H1 (cell line): ENCODE measurements at regions not wholly inside any gene's neighbourhood (a gene's known extent, or its start where the extent isn't known, plus 50 kb on each side); places are given as distances from the start of the nearest gene placed in this dataset.

Experiments used
- CTCF ChIA-PET: fragments of 300-600 bp; sonication (Branson Sonifier 250); formaldehyde crosslinking; loops from one replicate; lab custom pipeline; 2021; ENCODE audit not compliant: partially characterized antibody; lab: Charles Lee
- POLR2A ChIA-PET: fragments of 300-600 bp; sonication (Branson Sonifier 250); formaldehyde crosslinking; loops from one replicate; lab custom pipeline; 2021; ENCODE audit warnings: inconsistent platforms; ENCODE audit not compliant: partially characterized antibody; lab: Charles Lee
- DNase-seq, 2 experiments: peaks; one replicate each; pipeline versions ENCODE4 v3.0.0 to v3.0.0-alpha.2; 2010 to 2022; ENCODE audit warnings: low spot score in 2 of 2, low read depth in 1 of 2, mixed read lengths in 1 of 2
- FAIRE-seq: peaks from 2 replicates; lab custom pipeline; 2011; peaks lifted over from hg19 to GRCh38; lab: Jason Lieb, UNC
- H2AFZ ChIP-seq: 2 replicates; pipeline ENCODE4 v1.8.1; 2012; ENCODE audit warnings: low read length, inconsistent platforms
- H2AK5ac ChIP-seq: 2 replicates; pipeline ENCODE4 v1.6.1; 2013; ENCODE audit warnings: low read depth, low read length
- H2BK120ac ChIP-seq: replicated peaks from 2 replicates; pipeline ENCODE3; 2013; ENCODE audit warnings: low read depth, low read length, inconsistent platforms
- H2BK12ac ChIP-seq: 2 replicates; pipeline ENCODE4 v1.6.1; 2013; ENCODE audit warnings: low read depth, low read length
- H2BK15ac ChIP-seq: 2 replicates; pipeline ENCODE4 v1.6.1; 2013; ENCODE audit warnings: low read length
- H2BK20ac ChIP-seq: 2 replicates; pipeline ENCODE4 v1.6.1; 2013; ENCODE audit warnings: low read length
- H2BK5ac ChIP-seq: 2 replicates; pipeline ENCODE4 v1.6.1; 2013; ENCODE audit warnings: low read depth, low read length
- H3K14ac ChIP-seq: 2 replicates; pipeline ENCODE4 v1.6.1; 2013; ENCODE audit warnings: inconsistent platforms; ENCODE audit not compliant: insufficient read length
- H3K18ac ChIP-seq: 2 replicates; pipeline ENCODE4 v1.6.1; 2013; ENCODE audit warnings: low read length; ENCODE audit errors: extremely low read depth
- H3K23ac ChIP-seq: 2 replicates; pipeline ENCODE4 v1.6.1; 2013; ENCODE audit warnings: inconsistent platforms; ENCODE audit not compliant: insufficient read length
- H3K23me2 ChIP-seq: 2 replicates; pipeline ENCODE4 v1.6.1; 2013; ENCODE audit warnings: low read depth, low read length
- H3K27ac ChIP-seq: 2 replicates; pipeline ENCODE4 v1.6.1; 2011; ENCODE audit warnings: low read depth, low read length, inconsistent platforms
- H3K27me3 ChIP-seq, 4 experiments: replicated peaks in 1 of 4; 1 replicate in 1 of 4; 2 replicates in 3 of 4; pipeline versions ENCODE4 v1.6.1 to v1.8.1; 2011 to 2013; ENCODE audit warnings: low read length in 3 of 4, mild to moderate bottlenecking in 3 of 4, inconsistent platforms in 2 of 4, mixed read lengths in 2 of 4, moderate library complexity in 1 of 4; ENCODE audit not compliant: control insufficient read depth in 3 of 4, insufficient read depth in 3 of 4; ENCODE audit errors: extremely low read depth in 1 of 4
- H3K36me3 ChIP-seq, 4 experiments: 2 replicates each; pipeline versions ENCODE4 v1.6.1 to v1.8.1; 2011 to 2013; ENCODE audit warnings: mild to moderate bottlenecking in 4 of 4, low read length in 3 of 4, moderate library complexity in 2 of 4, control low read depth in 1 of 4, inconsistent platforms in 1 of 4; ENCODE audit not compliant: insufficient read depth in 4 of 4, control insufficient read depth in 2 of 4
- H3K4ac ChIP-seq: replicated peaks from 2 replicates; pipeline ENCODE3; 2013; ENCODE audit warnings: low read length, low read depth, mixed read lengths, inconsistent platforms; ENCODE audit not compliant: insufficient read length
- H3K4me1 ChIP-seq, 4 experiments: replicated peaks in 1 of 4; 1 replicate in 1 of 4; 2 replicates in 3 of 4; pipeline versions ENCODE4 v1.6.1 to v1.8.1; 2011 to 2013; ENCODE audit warnings: low read length in 3 of 4, inconsistent platforms in 2 of 4, mixed read lengths in 1 of 4; ENCODE audit not compliant: insufficient read depth in 4 of 4, control insufficient read depth in 3 of 4
- H3K4me2 ChIP-seq, 2 experiments: 2 replicates each; pipeline versions ENCODE4 v1.6.1 to v1.8.1; 2011 to 2013; ENCODE audit warnings: low read depth in 2 of 2, low read length in 2 of 2, control low read depth in 1 of 2, inconsistent platforms in 1 of 2, mild to moderate bottlenecking in 1 of 2; ENCODE audit not compliant: insufficient read depth in 1 of 2
- H3K4me3 ChIP-seq, 4 experiments: fragments of 200-600, 300-600 bp in 1 of 4; sonication (generic), shearing (Covaris generic), sonication (Bioruptor Twin) in 1 of 4; 2 replicates each; pipeline versions ENCODE4 v1.5.1 to v1.8.1; 2011 to 2016; ENCODE audit warnings: low read length in 4 of 4, low read depth in 3 of 4, control low read depth in 2 of 4, inconsistent platforms in 2 of 4, mild to moderate bottlenecking in 2 of 4, mixed read lengths in 1 of 4, moderate library complexity in 1 of 4; ENCODE audit not compliant: insufficient read depth in 2 of 4; ENCODE audit errors: extremely low read depth in 1 of 4
- H3K56ac ChIP-seq: replicated peaks from 2 replicates; pipeline ENCODE3; 2013; ENCODE audit warnings: low read depth, mild to moderate bottlenecking, mixed read lengths, low read length, inconsistent platforms; ENCODE audit not compliant: insufficient read length
- H3K79me1 ChIP-seq: 2 replicates; pipeline ENCODE4 v1.6.1; 2013; ENCODE audit warnings: low read depth, low read length, control low read depth
- H3K79me2 ChIP-seq, 2 experiments: 2 replicates each; pipeline versions ENCODE4 v1.6.1 to v1.8.1; 2012 to 2013; ENCODE audit warnings: low read length in 2 of 2, mild to moderate bottlenecking in 2 of 2, inconsistent platforms in 1 of 2; ENCODE audit not compliant: insufficient read depth in 2 of 2, control insufficient read depth in 1 of 2
- H3K9ac ChIP-seq, 4 experiments: replicated peaks in 1 of 4; 1 replicate in 1 of 4; 2 replicates in 3 of 4; pipeline versions ENCODE4 v1.6.1 to v1.8.1; 2011 to 2013; ENCODE audit warnings: low read depth in 3 of 4, low read length in 3 of 4, control low read depth in 2 of 4, mild to moderate bottlenecking in 2 of 4, moderate library complexity in 2 of 4, inconsistent platforms in 1 of 4; ENCODE audit errors: extremely low read depth in 1 of 4
- H3K9me3 ChIP-seq, 2 experiments: 2 replicates each; pipeline versions ENCODE4 v1.6.1 to v1.8.1; 2012 to 2013; ENCODE audit warnings: mild to moderate bottlenecking in 2 of 2, moderate library complexity in 2 of 2, control low read depth in 1 of 2, inconsistent platforms in 1 of 2, low read depth in 1 of 2, low read length in 1 of 2, mixed read lengths in 1 of 2; ENCODE audit not compliant: insufficient read depth in 2 of 2
- H4K20me1 ChIP-seq, 2 experiments: replicated peaks in 1 of 2; 2 replicates each; pipeline versions ENCODE3 to v1.8.1; 2011 to 2013; ENCODE audit warnings: inconsistent platforms in 2 of 2, low read length in 2 of 2, mild to moderate bottlenecking in 1 of 2; ENCODE audit not compliant: insufficient read depth in 2 of 2, control insufficient read depth in 1 of 2
- H4K5ac ChIP-seq: 2 replicates; pipeline ENCODE4 v1.6.1; 2013; ENCODE audit warnings: low read length, low read depth, mixed read lengths, inconsistent platforms; ENCODE audit not compliant: insufficient read length
- H4K8ac ChIP-seq: 2 replicates; pipeline ENCODE4 v1.8.0; 2013; ENCODE audit warnings: mild to moderate bottlenecking, moderate library complexity, low read length, inconsistent platforms; ENCODE audit not compliant: insufficient read depth; ENCODE audit errors: extremely low read depth
- H4K91ac ChIP-seq: replicated peaks from 2 replicates; pipeline ENCODE3; 2013; ENCODE audit warnings: low read length, mixed read lengths, inconsistent platforms; ENCODE audit not compliant: insufficient read length
- BRCA1 ChIP-seq: IDR thresholded peaks from 2 replicates; pipeline ENCODE4 v1.6.1; 2012; ENCODE audit warnings: low read depth, low read length, improper control_type of control experiment
- CBX5 ChIP-seq: fragments of 300-800, 300-1000 bp; sonication (generic); IDR thresholded peaks from 2 replicates; pipeline ENCODE4 v1.7.1; 2016; ENCODE audit warnings: antibody characterized with exemption, low read length, low read depth
- CREB1 ChIP-seq: IDR thresholded peaks from 2 replicates; pipeline ENCODE4 v1.6.1; 2012; ENCODE audit warnings: inconsistent platforms
- EGR1 ChIP-seq: IDR thresholded peaks from 2 replicates; pipeline ENCODE4 v1.6.1; 2011; ENCODE audit warnings: low read depth, low read length, borderline replicate concordance
- EZH2 ChIP-seq: fragments of 200-600 bp; sonication (generic); IDR thresholded peaks from 2 replicates; pipeline ENCODE4 v1.7.1; 2012; ENCODE audit warnings: low read depth, mild to moderate bottlenecking, moderate library complexity, low read length, inconsistent platforms; ENCODE audit not compliant: severe bottlenecking
- GTF2F1 ChIP-seq: IDR thresholded peaks from 2 replicates; pipeline ENCODE4 v1.6.1; 2012; ENCODE audit warnings: low read depth, low read length, improper control_type of control experiment, borderline replicate concordance
- KDM4A ChIP-seq: IDR thresholded peaks from one replicate; pipeline ENCODE4 v1.7.1; 2012; ENCODE audit warnings: low read depth, mild to moderate bottlenecking, moderate library complexity, low read length, inconsistent platforms; ENCODE audit not compliant: severe bottlenecking
- NANOG ChIP-seq: IDR thresholded peaks from 2 replicates; pipeline ENCODE4 v1.6.1; 2011; ENCODE audit warnings: low read length, low read depth, mild to moderate bottlenecking, inconsistent platforms; ENCODE audit not compliant: insufficient read depth, poor library complexity, severe bottlenecking
- PHF8 ChIP-seq: fragments of 200-600 bp; sonication (generic); conservative IDR thresholded peaks from 2 replicates; pipeline ENCODE4 v1.7.1; 2012; ENCODE audit warnings: low read depth, mild to moderate bottlenecking, inconsistent platforms, low read length, moderate library complexity
- RAD21 ChIP-seq, 2 experiments: IDR thresholded peaks in 1 of 2; conservative IDR thresholded peaks in 1 of 2; 2 replicates each; pipeline ENCODE4 v1.6.1; 2011; ENCODE audit warnings: low read depth in 2 of 2, low read length in 2 of 2, improper control_type of control experiment in 1 of 2, inconsistent platforms in 1 of 2, mild to moderate bottlenecking in 1 of 2, moderate library complexity in 1 of 2
- SP2 ChIP-seq: IDR thresholded peaks from 2 replicates; pipeline ENCODE4 v1.6.1; 2012; ENCODE audit warnings: mild to moderate bottlenecking, low read length, inconsistent platforms
- SP4 ChIP-seq: IDR thresholded peaks from 2 replicates; pipeline ENCODE4 v1.6.1; 2012; ENCODE audit warnings: low read length, inconsistent platforms
- TBP ChIP-seq: IDR thresholded peaks from 2 replicates; pipeline ENCODE4 v1.6.1; 2011; ENCODE audit warnings: low read depth, low read length, improper control_type of control experiment
- TCF12 ChIP-seq: IDR thresholded peaks from 2 replicates; pipeline ENCODE4 v1.6.1; 2011; ENCODE audit warnings: low read depth, mild to moderate bottlenecking, low read length
- WGBS, 2 experiments: shearing (Covaris generic) in 1 of 2; methylation state at CpG; one replicate each; pipeline versions ENCODE4 v1.1.6 to v1.1.7; 2013 to 2015; ENCODE audit warnings: low lambda C conversion rate in 2 of 2, mixed read lengths in 2 of 2, inconsistent platforms in 1 of 2, low coverage in 1 of 2, missing lambda C conversion rate in 1 of 2; ENCODE audit not compliant: insufficient replicate concordance in 2 of 2, insufficient coverage in 1 of 2, insufficient read length in 1 of 2; ENCODE audit errors: extremely low coverage in 1 of 2, missing lambda C conversion rate in 1 of 2; 5-methylcytosine and 5-hydroxymethylcytosine counted together
- TF ChIP-seq, protein P1 (sequence below): IDR thresholded peaks from 2 replicates; pipeline ENCODE4 v1.6.1; 2011; ENCODE audit warnings: low read length, improper control_type of control experiment

DNA sequence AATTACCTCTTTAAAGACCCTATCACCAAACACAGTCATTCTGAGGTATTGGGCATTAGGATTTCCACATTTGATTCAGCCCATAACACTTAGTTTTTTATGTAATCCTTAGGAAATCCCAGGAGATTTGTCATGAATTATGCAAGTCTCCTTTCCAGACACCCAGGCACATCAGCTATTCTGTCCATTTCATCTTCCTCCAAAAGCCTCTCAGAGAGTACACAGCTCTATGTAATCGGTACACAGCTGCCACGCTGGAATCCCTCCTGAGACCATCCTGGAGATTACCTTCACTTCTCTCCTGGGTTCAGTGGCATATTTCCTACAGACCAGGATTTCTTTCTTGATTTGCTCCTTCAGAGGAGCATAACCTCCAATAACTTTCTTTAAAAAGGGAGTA is 2309.8 kb upstream of the WWC1 start:
- Histone ChIP-seq H2BK5ac (no peak overlapping the region), H3K56ac (no peak overlapping the region), H2AK5ac (no peak overlapping the region), H3K4me1 (no peaks in the 10 kb centered on the region), H2BK12ac (no peak overlapping the region), H3K27ac (no peak overlapping the region), H4K5ac (no peak overlapping the region), H3K4me2 (no peak overlapping the region), H2AFZ (no peak overlapping the region), H4K91ac (no peak overlapping the region), H3K79me2 (no peaks in the 10 kb centered on the region), H3K9ac (no peak overlapping the region), H3K23me2 (no peaks in the 10 kb centered on the region), H3K27me3 (no peaks in the 10 kb centered on the region), H3K36me3 (no peaks in the 10 kb centered on the region), H4K20me1 (no peaks in the 10 kb centered on the region), H3K4ac (no peak overlapping the region), H2BK120ac (no peak overlapping the region), H2BK15ac (no peak overlapping the region), H3K4me3 (no peak overlapping the region), H3K18ac (no peak overlapping the region), H3K23ac (no peak overlapping the region), H3K14ac (no peak overlapping the region), H3K9me3 (no peaks in the 10 kb centered on the region), H2BK20ac (no peak overlapping the region), H3K79me1 (no peaks in the 10 kb centered on the region), H4K8ac (no peak overlapping the region)
- FAIRE-seq (no peak), DNase-seq (no peak)
- WGBS, 2 experiments: 100% methylated on average over 2 of the region's 2 CpGs; no CpG with 5 or more reads in 1 of the 2 experiments
- ChIA-PET CTCF (no interaction called here), POLR2A (no interaction called here)
- TF ChIP-seq SP2 (no peak), PHF8 (no peak), SP4 (no peak), CREB1 (no peak), EGR1 (no peak), BRCA1 (no peak), KDM4A (no peak), EZH2 (no peak), TCF12 (no peak), NANOG (no peak), GTF2F1 (no peak), RAD21 (IDR thresholded peaks at IDR 0.05 in 1 of 2, conservative IDR thresholded peaks at IDR 0.05 in 1 of 2; ENCODE audit: low read depth in 2 of 2, low read length in 2 of 2) (no peak), TBP (no peak), CBX5 (no peak)
- TF ChIP-seq, protein P1, sequence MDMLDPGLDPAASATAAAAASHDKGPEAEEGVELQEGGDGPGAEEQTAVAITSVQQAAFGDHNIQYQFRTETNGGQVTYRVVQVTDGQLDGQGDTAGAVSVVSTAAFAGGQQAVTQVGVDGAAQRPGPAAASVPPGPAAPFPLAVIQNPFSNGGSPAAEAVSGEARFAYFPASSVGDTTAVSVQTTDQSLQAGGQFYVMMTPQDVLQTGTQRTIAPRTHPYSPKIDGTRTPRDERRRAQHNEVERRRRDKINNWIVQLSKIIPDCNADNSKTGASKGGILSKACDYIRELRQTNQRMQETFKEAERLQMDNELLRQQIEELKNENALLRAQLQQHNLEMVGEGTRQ: no peak
